Endothelial cell of umbilical vein (primary cell): ENCODE measurements at regions not wholly inside any gene's neighbourhood (a gene's known extent, or its start where the extent isn't known, plus 50 kb on each side); places are given as distances from the start of the nearest gene placed in this dataset.

Experiments
- BruUV-seq: library from RNA; stranded (reverse); fragments of 400-500 nt; replicated peaks from 2 replicates; lab custom pipeline; 2021; lab: Mats Ljungman, UMichigan
- CTCF ChIA-PET: fragments of 300-600, 350-600 bp; sonication (Branson Sonifier 250); formaldehyde crosslinking; loops from one replicate; lab custom pipeline; 2021; ENCODE audit warnings: antibody characterized with exemption, inconsistent platforms; lab: Charles Lee
- POLR2A ChIA-PET: fragments of 300-600, 350-600 bp; sonication (Branson Sonifier 250); formaldehyde crosslinking; loops from one replicate; lab custom pipeline; 2021; ENCODE audit warnings: antibody characterized with exemption, inconsistent platforms; lab: Charles Lee
- DNase-seq: peaks from one replicate; pipeline ENCODE4 v3.0.0-alpha.2; 2011; ENCODE audit warnings: low read depth, low spot score
- FAIRE-seq: peaks from 2 replicates; lab custom pipeline; 2011; peaks lifted over from hg19 to GRCh38; lab: Jason Lieb, UNC
- H2AFZ ChIP-seq: 2 replicates; pipeline ENCODE4 v1.6.0; 2012; ENCODE audit warnings: low read depth, low read length, control low read depth, inconsistent platforms
- H3K27ac ChIP-seq: 2 replicates; pipeline ENCODE4 v1.5.1; 2011; ENCODE audit warnings: low read depth, mild to moderate bottlenecking, control low read depth, low read length, moderate library complexity; ENCODE audit not compliant: insufficient read depth
- H3K27me3 ChIP-seq, 2 experiments: 2 replicates each; pipeline versions ENCODE4 v1.6.0 to v1.6.1; 2011; ENCODE audit warnings: low read length in 2 of 2, mixed read lengths in 1 of 2; ENCODE audit not compliant: control insufficient read depth in 2 of 2, insufficient read depth in 2 of 2
- H3K36me3 ChIP-seq, 2 experiments: 2 replicates in 1 of 2; 3 replicates in 1 of 2; pipeline ENCODE4 v1.5.1; 2011; ENCODE audit warnings: low read length in 2 of 2, mild to moderate bottlenecking in 1 of 2, moderate library complexity in 1 of 2; ENCODE audit not compliant: control insufficient read depth in 2 of 2, insufficient read depth in 2 of 2; ENCODE audit errors: extremely low read depth in 1 of 2
- H3K4me1 ChIP-seq: 3 replicates; pipeline ENCODE4 v1.5.1; 2011; ENCODE audit warnings: mild to moderate bottlenecking, low read length; ENCODE audit not compliant: control insufficient read depth, insufficient read depth; ENCODE audit errors: extremely low read depth
- H3K4me2 ChIP-seq: 2 replicates; pipeline ENCODE4 v1.6.1; 2011; ENCODE audit warnings: low read length, control low read depth, mixed read lengths; ENCODE audit not compliant: insufficient read depth
- H3K4me3 ChIP-seq, 3 experiments: fragments of 200-600 bp in 1 of 3; sonication (generic), shearing (Covaris generic) in 1 of 3; replicated peaks in 1 of 3; 2 replicates each; pipeline ENCODE4 v1.5.1; 2011 to 2016; ENCODE audit warnings: control low read depth in 3 of 3, low read length in 3 of 3, mild to moderate bottlenecking in 2 of 3, inconsistent platforms in 1 of 3, low read depth in 1 of 3, moderate library complexity in 1 of 3; ENCODE audit not compliant: insufficient read depth in 1 of 3
- H3K79me2 ChIP-seq: 2 replicates; pipeline ENCODE4 v1.6.0; 2012; ENCODE audit warnings: low read length, inconsistent platforms; ENCODE audit not compliant: control insufficient read depth, insufficient read depth
- H3K9ac ChIP-seq: replicated peaks from 2 replicates; pipeline ENCODE3; 2011; ENCODE audit warnings: low read length, control low read depth; ENCODE audit not compliant: insufficient read depth; ENCODE audit errors: extremely low read depth
- H3K9me1 ChIP-seq: replicated peaks from 3 replicates; pipeline ENCODE4 v1.6.0; 2011; ENCODE audit warnings: mild to moderate bottlenecking, low read length; ENCODE audit not compliant: control insufficient read depth, insufficient read depth; ENCODE audit errors: extremely low read depth
- H3K9me3 ChIP-seq: replicated peaks from 2 replicates; pipeline ENCODE4 v1.5.1; 2012; ENCODE audit warnings: low read length, inconsistent platforms; ENCODE audit not compliant: control insufficient read depth, insufficient read depth
- H4K20me1 ChIP-seq: replicated peaks from 2 replicates; pipeline ENCODE3; 2011; ENCODE audit warnings: mild to moderate bottlenecking, low read length; ENCODE audit not compliant: control insufficient read depth, insufficient read depth; ENCODE audit errors: extremely low read depth
- CTCF ChIP-seq, 2 donors: IDR thresholded peaks; 1 replicate in 1 of 2; 2 replicates in 1 of 2; pipeline ENCODE4 v1.5.1; 2011; ENCODE audit warnings: low read length in 2 of 2, mild to moderate bottlenecking in 2 of 2, moderate library complexity in 2 of 2, control low read depth in 1 of 2, inconsistent platforms in 1 of 2, low read depth in 1 of 2; ENCODE audit not compliant: insufficient read depth in 1 of 2; ENCODE audit errors: extremely low read depth in 1 of 2
- EZH2 ChIP-seq: IDR thresholded peaks from 2 replicates; pipeline ENCODE4 v1.6.1; 2012; ENCODE audit warnings: borderline replicate concordance, low read depth, mild to moderate bottlenecking, moderate library complexity, low read length, inconsistent platforms; ENCODE audit not compliant: severe bottlenecking
- FOS ChIP-seq: IDR thresholded peaks from 2 replicates; pipeline ENCODE4 v1.6.1; 2011; ENCODE audit warnings: mild to moderate bottlenecking, low read length, moderate library complexity, borderline replicate concordance; ENCODE audit not compliant: insufficient read depth
- GATA2 ChIP-seq: IDR thresholded peaks from 2 replicates; pipeline ENCODE4 v1.7.0; 2011; ENCODE audit warnings: low read depth, mild to moderate bottlenecking, moderate library complexity, mixed read lengths, low read length; ENCODE audit not compliant: insufficient read length, insufficient read depth
- JUN ChIP-seq: IDR thresholded peaks from 2 replicates; pipeline ENCODE4 v1.6.1; 2011; ENCODE audit warnings: borderline replicate concordance, low read depth; ENCODE audit not compliant: insufficient read length, insufficient read depth
- MYC ChIP-seq: IDR thresholded peaks from one replicate; pipeline ENCODE4 v1.6.1; 2011; ENCODE audit warnings: mild to moderate bottlenecking, low read depth, low read length
- POLR2A ChIP-seq: IDR thresholded peaks from 2 replicates; pipeline ENCODE4 v1.6.1; 2012; ENCODE audit warnings: low read depth, mild to moderate bottlenecking, control low read depth, low read length
- POLR2AphosphoS5 ChIP-seq: IDR thresholded peaks from 2 replicates; pipeline ENCODE4 v1.6.1; 2012; ENCODE audit warnings: low read depth, mild to moderate bottlenecking, control low read depth, low read length, moderate library complexity; ENCODE audit not compliant: insufficient read depth
- dilution Hi-C: fragments of 300-500 bp; cut with MboI; formaldehyde crosslinking; loops from one replicate; pipeline ENCODE4 v1.15.0; 2019; ENCODE audit warnings: low sequenced_read_pairs; ENCODE audit not compliant: extremely low pct_ligation_motif_present
- intact Hi-C: fragments of 100-400 bp; cut with micrococcal nuclease; formaldehyde crosslinking; loops from one replicate; pipeline ENCODE4 v1.10.0; 2022
- TF ChIP-seq, protein P1 (sequence below): IDR thresholded peaks from 2 replicates; pipeline ENCODE4 v1.6.1; 2011; ENCODE audit not compliant: insufficient read depth, insufficient read length

GRCh38 chr7:3120513-3120912 lies 76.8 kb upstream of the CARD11 start:
- no peaks in the 10 kb centered on the region for H3K36me3 ChIP-seq
- ChIA-PET POLR2A (no interaction called here), CTCF (no interaction called here)
- no peak for TF ChIP-seq EZH2
- TF ChIP-seq CTCF (IDR thresholded peaks at IDR 0.05; ENCODE audit: extremely low read depth in 1 of 2, insufficient read depth in 1 of 2, low read depth in 1 of 2, low read length in 2 of 2): no peak
- no peak for TF ChIP-seq POLR2AphosphoS5
- no peak overlapping the region for H3K4me2 ChIP-seq
- no peaks in the 10 kb centered on the region for H3K79me2 ChIP-seq
- H3K27me3 ChIP-seq: no peaks in the 10 kb centered on the region
- FAIRE-seq: no peak
- H3K4me3 ChIP-seq: no peak overlapping the region
- no peak overlapping the region for H3K9ac ChIP-seq
- no peak overlapping the region for H2AFZ ChIP-seq
- no peaks in the 10 kb centered on the region for H3K4me1 ChIP-seq
- H3K9me1 ChIP-seq: no peaks in the 10 kb centered on the region
- intact Hi-C loops (no loop called here), dilution Hi-C loops (no loop called here)
- H4K20me1 ChIP-seq: no peaks in the 10 kb centered on the region
- no peak for DNase-seq
- H3K9me3 ChIP-seq: no peaks in the 10 kb centered on the region
- no TSS peak for BruUV-seq
- H3K27ac ChIP-seq: no peak overlapping the region

DNA sequence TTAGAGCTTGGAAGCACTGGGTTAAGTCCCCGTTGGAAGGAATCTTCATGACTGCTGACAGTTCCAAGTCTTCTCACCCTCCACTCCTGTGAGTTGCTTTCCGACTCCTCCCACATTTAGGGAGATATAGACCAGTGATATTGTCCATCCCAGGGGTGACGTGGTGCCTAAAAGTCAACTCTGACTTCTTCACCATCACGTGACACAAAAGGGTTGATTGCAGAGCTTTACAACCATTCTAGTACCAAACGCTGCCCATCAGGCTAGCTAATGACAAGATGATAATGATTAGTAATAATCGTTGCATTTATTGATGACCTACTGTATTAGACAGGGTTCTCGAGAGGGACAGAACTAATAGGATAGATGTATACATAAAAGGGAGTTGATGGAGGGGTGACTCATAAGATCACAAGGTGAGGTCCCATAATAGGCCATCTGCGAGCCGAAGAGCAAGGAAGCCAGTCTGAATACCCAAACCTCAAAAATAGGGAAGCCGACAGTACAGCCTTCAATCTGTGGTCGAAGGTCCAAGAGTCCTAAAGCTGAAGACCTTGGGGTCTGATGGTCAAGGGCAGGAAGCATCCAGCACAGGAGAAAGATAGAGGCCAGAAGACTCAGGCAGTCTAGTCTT lies 85.3 kb upstream of the CARD11 start:
- CTCF ChIA-PET: no interaction called here
- DNase-seq: no peak
- no TSS peak for BruUV-seq
- Histone ChIP-seq H3K4me3 (no peak overlapping the region), H3K36me3 (no peaks in the 10 kb centered on the region), H3K27me3 (no peaks in the 10 kb centered on the region), H3K79me2 (no peaks in the 10 kb centered on the region), H3K9me1 (no peaks in the 10 kb centered on the region), H3K9me3 (no peaks in the 10 kb centered on the region), H3K4me1 (no peaks in the 10 kb centered on the region), H4K20me1 (no peaks in the 10 kb centered on the region), H3K4me2 (no peak overlapping the region), H3K27ac (no peak overlapping the region), H2AFZ (no peak overlapping the region), H3K9ac (no peak overlapping the region)
- intact Hi-C loops: no loop called here
- POLR2A ChIA-PET: no interaction called here
- TF ChIP-seq, protein P1, sequence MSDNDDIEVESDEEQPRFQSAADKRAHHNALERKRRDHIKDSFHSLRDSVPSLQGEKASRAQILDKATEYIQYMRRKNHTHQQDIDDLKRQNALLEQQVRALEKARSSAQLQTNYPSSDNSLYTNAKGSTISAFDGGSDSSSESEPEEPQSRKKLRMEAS: no peak
- no peak for TF ChIP-seq EZH2
- no peak for TF ChIP-seq FOS
- TF ChIP-seq MYC: no peak
- TF ChIP-seq POLR2A: no peak
- TF ChIP-seq CTCF (IDR thresholded peaks at IDR 0.05; ENCODE audit: extremely low read depth in 1 of 2, insufficient read depth in 1 of 2, low read depth in 1 of 2, low read length in 2 of 2): no peak
- no peak for TF ChIP-seq JUN
- TF ChIP-seq GATA2: no peak
- TF ChIP-seq POLR2AphosphoS5: no peak
- dilution Hi-C loops: no loop called here
- no peak for FAIRE-seq
